ENCODE measurements at regions not wholly inside any gene's neighbourhood (a gene's known extent, or its start where the extent isn't known, plus 50 kb on each side); places are given as distances from the start of the nearest gene placed in this dataset.

GRCh38 chr1:106746448-106747085, 309.9 kb upstream of the PRMT6 start:
- TF ChIP-seq SIN3A (IDR thresholded peaks at IDR 0.05; ENCODE audit: borderline replicate concordance, insufficient read depth, low read length) (no peak), REST (IDR thresholded peaks at IDR 0.05; ENCODE audit: insufficient read depth in 1 of 2, low read depth in 2 of 2, low read length in 2 of 2) (no peak), POLR2AphosphoS5 (IDR thresholded peaks at IDR 0.05; ENCODE audit: low read depth, low read length) (no peak), TAF1 (IDR thresholded peaks at IDR 0.05; ENCODE audit: borderline replicate concordance, insufficient read depth, low read length) (no peak), FOXP2 (optimal IDR thresholded peaks at IDR 0.05; ENCODE audit: borderline replicate concordance, extremely low read depth, extremely low read length, insufficient read depth) (no peak)

- TF ChIP-seq SIN3A (IDR thresholded peaks at IDR 0.05; ENCODE audit: borderline replicate concordance, insufficient read depth, low read length) (no peak), TAF1 (IDR thresholded peaks at IDR 0.05; ENCODE audit: borderline replicate concordance, insufficient read depth, low read length) (no peak), REST (IDR thresholded peaks at IDR 0.05; ENCODE audit: insufficient read depth in 1 of 2, low read depth in 2 of 2, low read length in 2 of 2) (no peak), POLR2AphosphoS5 (IDR thresholded peaks at IDR 0.05; ENCODE audit: low read depth, low read length) (no peak)
Measured at GRCh38 chr1:106747232-106747631, 309.2 kb upstream of the PRMT6 start.

GRCh38 chr1:106747791-106748190, 308.7 kb upstream of the PRMT6 start:
- no peak for TF ChIP-seq SIN3A (IDR thresholded peaks at IDR 0.05; ENCODE audit: borderline replicate concordance, insufficient read depth, low read length)
- no peak for TF ChIP-seq REST (IDR thresholded peaks at IDR 0.05; ENCODE audit: insufficient read depth in 1 of 2, low read depth in 2 of 2, low read length in 2 of 2)
- no peak for TF ChIP-seq TAF1 (IDR thresholded peaks at IDR 0.05; ENCODE audit: borderline replicate concordance, insufficient read depth, low read length)
- TF ChIP-seq FOXP2 (optimal IDR thresholded peaks at IDR 0.05; ENCODE audit: borderline replicate concordance, extremely low read depth, extremely low read length, insufficient read depth), result no peak
- TF ChIP-seq POLR2AphosphoS5 (IDR thresholded peaks at IDR 0.05; ENCODE audit: low read depth, low read length), result no peak

GRCh38 chr1:106748606-106749005, 307.9 kb upstream of the PRMT6 start:
- TF ChIP-seq FOXP2 (optimal IDR thresholded peaks at IDR 0.05; ENCODE audit: borderline replicate concordance, extremely low read depth, extremely low read length, insufficient read depth) (no peak), POLR2AphosphoS5 (IDR thresholded peaks at IDR 0.05; ENCODE audit: low read depth, low read length) (no peak), REST (IDR thresholded peaks at IDR 0.05; ENCODE audit: insufficient read depth in 1 of 2, low read depth in 2 of 2, low read length in 2 of 2) (no peak), SIN3A (IDR thresholded peaks at IDR 0.05; ENCODE audit: borderline replicate concordance, insufficient read depth, low read length) (no peak), TAF1 (IDR thresholded peaks at IDR 0.05; ENCODE audit: borderline replicate concordance, insufficient read depth, low read length) (no peak)

- no peak for TF ChIP-seq SIN3A (IDR thresholded peaks at IDR 0.05; ENCODE audit: borderline replicate concordance, insufficient read depth, low read length)
- no peak for TF ChIP-seq POLR2AphosphoS5 (IDR thresholded peaks at IDR 0.05; ENCODE audit: low read depth, low read length)
Measured at GRCh38 chr1:106749491-106749890, 307.0 kb upstream of the PRMT6 start.
